ENCODE measurements at regions not wholly inside any gene's neighbourhood (a gene's known extent, or its start where the extent isn't known, plus 50 kb on each side); places are given as distances from the start of the nearest gene placed in this dataset.

DNA sequence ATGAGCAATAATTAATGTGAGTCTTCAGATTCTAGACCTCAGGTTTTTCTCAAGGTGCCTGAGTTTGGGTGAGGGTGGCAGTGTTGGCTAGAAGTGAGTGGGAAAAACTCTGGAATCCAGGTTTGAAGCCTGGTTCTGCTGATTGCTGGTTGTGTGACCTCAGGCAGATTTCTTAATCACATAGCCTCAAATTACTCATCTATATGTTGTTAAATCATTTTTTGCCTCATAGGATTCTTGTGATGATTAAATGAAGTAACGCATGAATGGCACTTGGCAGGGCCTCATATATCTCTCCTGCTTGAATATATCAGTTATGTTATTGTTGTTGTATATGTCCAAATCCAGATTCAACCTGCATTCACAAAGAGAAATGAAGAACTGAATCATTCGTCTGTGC, 60.5 kb downstream of the NR2F2 start:
- no peak for DNase-seq (ENCODE audit: extremely low read depth in 1 of 11, low read depth in 9 of 11, low spot score in 4 of 11)

GRCh38 chr15:96392380-96393208, 62.1 kb downstream of the NR2F2 start:
- no peak for DNase-seq (ENCODE audit: extremely low read depth in 1 of 11, low read depth in 9 of 11, low spot score in 4 of 11)

DNA sequence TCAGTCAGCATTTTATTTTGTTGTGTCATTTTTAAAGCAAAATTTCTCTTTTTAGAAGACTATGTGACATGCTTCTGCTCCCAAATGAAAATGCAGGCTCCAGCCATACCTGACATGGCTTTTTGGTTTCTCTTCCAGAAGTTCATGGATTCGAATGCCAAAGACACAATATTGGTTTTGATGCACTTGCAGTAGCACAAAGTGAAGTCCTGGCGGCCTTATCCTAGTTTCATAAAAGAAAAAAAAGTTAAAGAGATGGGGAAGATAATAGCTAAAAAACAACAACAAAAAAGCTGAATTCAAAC, 62.7 kb downstream of the NR2F2 start:
- DNase-seq (ENCODE audit: extremely low read depth in 1 of 11, low read depth in 9 of 11, low spot score in 4 of 11), result no peak

DNA sequence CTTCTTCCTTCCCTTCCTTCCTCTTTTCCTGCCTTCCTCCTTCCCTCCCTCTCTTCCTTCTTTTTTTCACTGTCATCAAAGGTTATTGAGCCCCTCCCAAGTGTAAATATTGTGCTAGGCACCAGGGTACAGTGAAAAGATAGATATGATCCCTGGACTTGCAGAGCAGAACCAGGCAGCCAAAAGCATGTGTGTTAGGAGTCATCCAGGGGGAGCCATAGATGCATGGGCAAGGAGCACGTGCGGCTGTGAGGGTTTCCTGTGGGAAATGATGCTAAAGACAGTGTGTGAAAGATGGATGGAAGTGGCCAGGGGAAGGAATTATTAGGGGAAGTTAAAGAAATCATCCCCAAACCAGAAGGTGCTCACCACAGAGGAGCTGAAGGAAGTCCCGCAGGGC, 65.2 kb downstream of the NR2F2 start:
- no peak for DNase-seq (ENCODE audit: extremely low read depth in 1 of 11, low read depth in 9 of 11, low spot score in 4 of 11)

GRCh38 chr15:96398776-96399175, 68.3 kb downstream of the NR2F2 start:
- no peak for DNase-seq (ENCODE audit: extremely low read depth in 1 of 11, low read depth in 9 of 11, low spot score in 4 of 11)

DNA sequence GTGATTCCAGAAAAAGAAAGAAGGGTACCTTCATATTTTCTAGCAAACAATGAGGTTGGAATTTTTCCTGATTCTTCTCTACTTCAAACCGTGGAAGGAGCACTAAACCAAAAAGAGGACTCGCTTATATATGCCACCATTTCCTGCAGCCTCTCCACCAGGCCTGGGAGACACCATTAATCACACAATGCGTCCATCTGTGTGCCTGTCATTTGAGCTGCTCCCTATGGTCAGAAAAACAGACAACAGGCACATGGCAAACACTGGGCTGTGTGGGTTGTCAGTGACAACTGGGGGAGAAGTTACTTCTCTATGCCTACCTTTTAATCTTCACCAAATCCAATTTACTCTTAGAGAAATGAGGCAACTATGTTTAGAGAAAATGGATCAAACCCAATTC, 71.9 kb downstream of the NR2F2 start:
- DNase-seq (ENCODE audit: extremely low read depth in 1 of 11, low read depth in 9 of 11, low spot score in 4 of 11), result no peak

- DNase-seq (ENCODE audit: extremely low read depth in 1 of 11, low read depth in 9 of 11, low spot score in 4 of 11), result no peak
Observed at GRCh38 chr15:96403071-96403470, 72.6 kb downstream of the NR2F2 start.

- DNase-seq (ENCODE audit: extremely low read depth in 1 of 11, low read depth in 9 of 11, low spot score in 4 of 11), result no peak
Observed at GRCh38 chr15:96403932-96404331, 73.4 kb downstream of the NR2F2 start.

GRCh38 chr15:96404560-96404959, 74.1 kb downstream of the NR2F2 start:
- DNase-seq (ENCODE audit: extremely low read depth in 1 of 11, low read depth in 9 of 11, low spot score in 4 of 11), result no peak

GRCh38 chr15:96406291-96406690, 75.8 kb downstream of the NR2F2 start:
- no peak for DNase-seq (ENCODE audit: extremely low read depth in 1 of 11, low read depth in 9 of 11, low spot score in 4 of 11)

- no peak for DNase-seq (ENCODE audit: extremely low read depth in 1 of 11, low read depth in 9 of 11, low spot score in 4 of 11)
Observed at GRCh38 chr15:96406701-96407100, 76.2 kb downstream of the NR2F2 start.

DNA sequence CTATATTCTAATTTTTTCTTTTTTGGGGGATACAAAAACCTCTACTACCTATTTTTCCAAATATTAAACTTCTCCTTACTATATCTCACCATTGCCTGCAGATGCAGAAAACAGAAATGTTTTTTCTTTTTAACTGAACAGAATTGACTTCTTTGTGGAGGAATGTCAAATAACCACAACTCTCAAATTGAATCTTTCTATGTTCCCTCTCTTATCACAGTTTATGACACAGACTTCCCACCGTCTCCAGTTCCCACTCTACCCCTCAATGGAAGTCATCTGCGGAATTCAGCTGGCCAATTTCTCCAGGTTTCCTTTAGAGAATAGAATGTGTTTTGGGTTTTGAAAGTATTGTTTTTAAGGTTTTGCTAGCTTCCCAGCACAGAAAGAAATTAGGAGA, 77.0 kb downstream of the NR2F2 start:
- DNase-seq (ENCODE audit: extremely low read depth in 1 of 11, low read depth in 9 of 11, low spot score in 4 of 11), result no peak

DNA sequence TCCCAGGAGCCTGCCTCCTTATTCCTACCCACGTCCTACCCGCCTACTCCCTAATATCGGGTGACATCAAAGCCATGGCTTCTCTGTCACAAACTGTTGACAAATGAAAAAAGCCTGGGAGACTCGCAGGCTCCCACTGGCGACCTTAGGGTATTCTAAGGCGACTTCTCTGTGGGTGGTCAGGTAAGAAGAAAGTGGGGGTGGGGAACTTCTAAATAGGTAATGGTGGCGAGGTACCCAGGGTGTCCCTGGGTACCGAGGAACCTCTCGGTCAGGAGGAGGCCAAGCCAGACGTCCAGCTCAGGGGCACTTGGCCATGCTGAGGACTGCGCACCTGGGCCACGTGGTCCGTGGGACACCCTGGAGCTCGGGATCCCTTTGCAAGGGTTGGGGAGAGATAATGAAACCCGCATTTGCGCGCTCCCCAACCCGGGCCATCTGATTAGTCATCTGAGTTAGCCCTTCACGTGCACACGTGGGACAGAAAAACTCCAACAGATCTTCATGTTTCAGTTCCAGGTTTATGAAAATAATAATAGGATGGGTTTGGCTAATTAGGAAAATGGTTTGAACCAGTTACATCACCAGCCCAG, 78.2 kb downstream of the NR2F2 start:
- DNase-seq (ENCODE audit: extremely low read depth in 1 of 11, low read depth in 9 of 11, low spot score in 4 of 11), result no peak

DNA sequence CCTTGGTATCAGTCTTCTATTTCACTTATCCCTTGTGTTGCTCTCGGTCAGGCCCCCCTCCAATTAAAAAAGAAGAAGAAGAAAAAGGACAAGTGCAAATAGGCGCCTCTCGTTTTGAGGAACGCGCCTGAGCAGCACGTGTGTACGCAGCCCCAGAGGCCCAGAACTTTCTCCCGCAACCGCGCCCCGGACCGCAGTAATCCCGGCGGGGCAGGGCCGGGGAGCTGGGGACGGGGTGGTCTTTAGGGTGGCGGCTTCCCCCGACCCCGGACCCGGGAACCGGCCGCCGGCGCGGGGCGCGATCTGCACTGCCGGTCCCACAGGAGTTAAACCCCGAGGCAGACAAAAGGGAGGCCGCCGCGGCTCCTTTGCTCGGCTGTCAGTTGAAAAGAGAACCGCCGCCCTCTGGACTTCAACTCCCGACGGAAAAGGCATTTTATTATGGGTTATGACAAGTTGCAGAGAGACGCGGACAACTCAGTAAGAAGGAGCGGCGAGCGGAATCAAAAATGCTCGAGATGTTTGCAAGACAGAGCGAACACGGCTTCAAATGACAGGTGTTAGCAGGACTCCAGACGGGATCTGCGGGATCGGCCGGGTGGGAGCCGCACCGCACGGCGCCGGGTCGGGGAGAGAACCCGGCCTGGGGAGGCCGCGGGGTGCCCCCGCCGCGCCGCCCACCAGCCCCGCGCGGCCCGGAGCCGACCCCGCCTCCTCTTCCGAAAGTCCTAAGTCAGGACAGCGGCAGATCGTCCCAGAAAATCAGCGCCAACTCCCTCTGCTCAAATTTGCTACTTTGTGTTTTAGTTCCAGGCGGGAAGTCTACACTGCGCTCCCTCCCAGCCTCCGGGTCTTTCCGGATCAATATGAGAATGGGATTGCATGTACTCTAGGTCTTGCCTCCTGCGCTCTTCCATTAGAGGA, 79.0 kb downstream of the NR2F2 start:
- no peak for DNase-seq (ENCODE audit: extremely low read depth in 1 of 11, low read depth in 9 of 11, low spot score in 4 of 11)

DNA sequence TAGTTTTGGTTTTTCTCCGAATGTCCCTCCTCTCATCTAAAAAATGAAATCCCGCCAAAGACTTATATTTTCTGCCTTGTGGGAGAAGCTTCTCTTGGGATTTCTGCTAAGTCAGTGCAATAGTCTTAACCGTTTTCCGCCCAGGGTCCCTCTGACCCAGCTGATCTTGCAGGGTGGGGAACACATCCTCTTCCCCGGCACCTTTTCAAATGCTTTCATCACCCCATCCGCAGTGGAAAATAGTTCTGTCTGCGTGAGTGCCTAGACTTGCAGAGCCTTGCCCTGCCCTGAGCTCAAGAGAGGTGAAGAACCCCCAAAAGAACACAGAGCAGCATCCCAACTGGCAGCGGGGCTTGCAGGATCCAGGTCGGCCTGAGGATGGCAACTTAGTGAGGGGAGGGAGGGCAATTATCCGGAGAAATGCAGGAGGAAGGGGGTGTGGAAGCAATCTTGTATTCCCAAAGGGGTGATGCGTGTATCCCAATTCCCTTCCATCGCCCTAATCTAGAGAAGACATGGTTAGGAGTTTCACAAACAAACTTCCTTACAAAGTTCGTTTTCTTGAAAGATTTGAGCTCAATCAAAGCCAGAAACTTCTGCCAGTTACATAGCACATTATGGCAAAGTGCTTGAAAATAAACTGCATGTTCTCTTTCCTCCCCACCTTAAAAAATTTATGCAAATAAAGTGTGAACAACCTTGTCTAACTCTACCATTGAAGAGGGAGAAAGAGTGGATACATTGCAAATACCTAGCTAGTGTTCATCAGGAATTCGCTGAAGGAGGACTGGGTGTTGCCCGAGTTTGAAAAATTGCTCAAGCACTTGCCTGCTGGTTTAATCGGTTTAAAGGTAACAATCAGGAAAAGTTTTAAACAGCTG, 79.9 kb downstream of the NR2F2 start:
- no peak for DNase-seq (ENCODE audit: extremely low read depth in 1 of 11, low read depth in 9 of 11, low spot score in 4 of 11)

DNA sequence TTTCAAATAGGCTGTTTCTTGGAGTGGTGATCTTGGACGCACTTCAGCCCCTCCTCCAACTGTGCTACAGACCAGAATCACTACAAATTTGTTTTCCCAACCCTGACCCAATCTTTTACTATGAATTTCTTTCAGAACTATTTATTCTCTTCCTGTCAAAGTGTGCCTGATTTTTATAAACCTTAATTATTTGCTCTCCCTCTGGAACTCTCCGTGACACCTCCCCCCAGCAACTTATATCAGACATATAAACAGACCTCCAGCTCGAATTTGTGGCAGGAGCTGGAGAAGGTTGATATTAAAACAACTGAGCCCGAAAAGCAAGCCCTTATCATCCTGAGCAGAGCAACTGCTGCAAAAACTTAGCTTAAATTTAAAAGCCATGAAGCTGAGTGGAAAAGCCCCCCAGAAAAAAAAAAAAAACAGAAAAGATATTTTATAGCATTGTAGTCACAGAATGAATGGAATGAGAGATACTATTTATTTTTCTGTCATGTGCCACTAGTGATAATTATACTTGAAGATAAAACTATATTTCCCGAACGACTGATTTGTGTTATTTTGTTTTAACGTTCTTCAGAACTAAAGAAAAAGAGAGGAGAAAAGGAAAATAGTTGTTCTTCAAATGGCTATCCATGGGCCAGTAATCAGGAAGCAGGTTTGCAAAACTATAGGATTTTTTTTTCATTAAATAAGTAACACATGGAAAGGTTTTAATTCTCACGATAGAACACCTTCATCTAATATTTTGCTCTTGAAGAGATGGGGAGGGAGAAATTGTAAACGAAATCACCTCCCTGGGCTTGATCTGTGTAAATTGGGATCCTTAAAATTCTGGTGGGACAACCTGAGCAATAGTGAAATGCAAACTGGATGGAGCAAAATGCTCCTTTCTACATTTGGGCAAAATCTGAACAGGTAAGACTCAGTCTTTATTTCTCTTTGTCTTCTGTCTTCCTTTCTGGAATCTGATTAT, 80.8 kb downstream of the NR2F2 start:
- DNase-seq (ENCODE audit: extremely low read depth in 1 of 11, low read depth in 9 of 11, low spot score in 4 of 11), result no peak

GRCh38 chr15:96412045-96412905, 81.8 kb downstream of the NR2F2 start:
- no peak for DNase-seq (ENCODE audit: extremely low read depth in 1 of 11, low read depth in 9 of 11, low spot score in 4 of 11)

All from renal cortex interstitium (tissue), 11 donors.